ENCODE measurements at regions not wholly inside any gene's neighbourhood (a gene's known extent, or its start where the extent isn't known, plus 50 kb on each side); places are given as distances from the start of the nearest gene placed in this dataset.

- TF ChIP-seq CTCF (IDR thresholded peaks at IDR 0.05; ENCODE audit: poor library complexity) (no peak), EZH2phosphoT487 (IDR thresholded peaks at IDR 0.05; ENCODE audit: low read depth, severe bottlenecking, unreplicated experiment) (no peak), EZH2 (IDR thresholded peaks at IDR 0.05; ENCODE audit: borderline replicate concordance) (no peak)
Measured at GRCh38 chr20:55449091-55449490, 556.2 kb downstream of the CBLN4 start.
